ENCODE measurements at regions not wholly inside any gene's neighbourhood (a gene's known extent, or its start where the extent isn't known, plus 50 kb on each side); places are given as distances from the start of the nearest gene placed in this dataset.

DNA sequence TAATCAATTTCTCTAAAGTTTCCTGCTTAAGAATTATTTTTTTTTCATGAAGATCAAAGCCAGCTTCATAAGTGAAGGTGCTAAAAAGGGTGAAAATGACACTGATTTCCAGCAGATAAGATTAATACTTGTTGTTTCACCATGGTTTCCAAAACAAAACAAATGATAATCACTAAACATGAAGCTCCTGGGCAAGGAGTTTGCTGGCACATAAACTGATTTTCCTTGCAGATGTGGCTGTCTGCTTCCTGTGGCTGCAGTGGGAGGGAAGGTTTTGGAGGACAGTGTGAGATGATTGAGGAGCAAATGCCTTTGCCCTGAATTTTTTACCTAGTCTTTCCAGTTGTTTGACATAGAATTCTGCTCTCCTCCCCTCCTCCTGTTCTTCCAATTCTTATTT is 228.8 kb downstream of the DIPK2A start:
- no peak for DNase-seq (ENCODE audit: extremely low spot score)
- CTCF ChIA-PET, result interaction anchor here (0.6 kb wide), 1 partner anchor 12 kb away, joined by 3 read pairs; no protein-coding TSS in a partner anchor
- POLR2A ChIA-PET, result no interaction called here
- TF ChIP-seq LEF1 (IDR thresholded peaks at IDR 0.05; ENCODE audit: borderline replicate concordance), result no peak
- no peak for TF ChIP-seq FOXK2 (IDR thresholded peaks at IDR 0.05)
- no peak for TF ChIP-seq SP1 (IDR thresholded peaks at IDR 0.05)
- no peak for TF ChIP-seq TARDBP (IDR thresholded peaks at IDR 0.05)
- no peak for TF ChIP-seq SUZ12 (IDR thresholded peaks at IDR 0.05)
- TF ChIP-seq ELF4 (IDR thresholded peaks at IDR 0.05), result no peak
- no peak for TF ChIP-seq HDGF (IDR thresholded peaks at IDR 0.05; ENCODE audit: borderline replicate concordance)
- no peak for TF ChIP-seq L3MBTL2 (conservative IDR thresholded peaks at IDR 0.05)
- TF ChIP-seq BHLHE40 (IDR thresholded peaks at IDR 0.05; ENCODE audit: borderline replicate concordance), result no peak
- TF ChIP-seq PKNOX1 (IDR thresholded peaks at IDR 0.05), result no peak
- TF ChIP-seq FOXA1 (IDR thresholded peaks at IDR 0.05), result no peak
- no peak for TF ChIP-seq ARNT (IDR thresholded peaks at IDR 0.05)
- TF ChIP-seq ZNF384 (IDR thresholded peaks at IDR 0.05), result no peak
- TF ChIP-seq CTBP1 (IDR thresholded peaks at IDR 0.05; ENCODE audit: borderline replicate concordance), result no peak
- TF ChIP-seq FOXM1 (IDR thresholded peaks at IDR 0.05; ENCODE audit: borderline replicate concordance), result no peak
- no peak for TF ChIP-seq NFRKB (IDR thresholded peaks at IDR 0.05)

DNA sequence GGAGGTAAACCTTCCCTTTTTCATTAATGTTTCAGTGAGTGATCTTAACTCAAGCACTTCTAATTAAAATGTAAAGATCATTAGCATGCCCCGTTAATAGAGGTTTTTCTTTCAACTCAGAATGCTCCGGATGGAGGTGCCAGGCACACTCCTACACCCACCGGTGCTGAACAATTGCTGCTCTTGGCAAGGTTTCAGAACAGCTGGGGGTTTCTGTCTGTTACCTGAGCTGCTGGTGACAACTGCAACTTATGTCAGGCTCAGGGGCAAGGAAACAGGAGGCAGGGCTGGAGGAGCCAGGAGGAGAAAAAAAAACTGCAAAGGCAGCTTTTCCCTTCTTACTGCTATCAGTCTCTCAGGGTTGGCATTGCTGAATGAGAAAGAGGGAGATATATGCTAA is 250.1 kb downstream of the DIPK2A start:
- DNase-seq (ENCODE audit: extremely low spot score), result no peak
- ChIA-PET POLR2A (no interaction called here), CTCF (no interaction called here)
- TF ChIP-seq ARNT (IDR thresholded peaks at IDR 0.05) (no peak), ELF4 (IDR thresholded peaks at IDR 0.05) (no peak), LEF1 (IDR thresholded peaks at IDR 0.05; ENCODE audit: borderline replicate concordance) (no peak), ZNF384 (IDR thresholded peaks at IDR 0.05) (no peak), FOXM1 (IDR thresholded peaks at IDR 0.05; ENCODE audit: borderline replicate concordance) (no peak), TARDBP (IDR thresholded peaks at IDR 0.05) (no peak), SP1 (IDR thresholded peaks at IDR 0.05) (no peak), L3MBTL2 (conservative IDR thresholded peaks at IDR 0.05) (no peak)

DNA sequence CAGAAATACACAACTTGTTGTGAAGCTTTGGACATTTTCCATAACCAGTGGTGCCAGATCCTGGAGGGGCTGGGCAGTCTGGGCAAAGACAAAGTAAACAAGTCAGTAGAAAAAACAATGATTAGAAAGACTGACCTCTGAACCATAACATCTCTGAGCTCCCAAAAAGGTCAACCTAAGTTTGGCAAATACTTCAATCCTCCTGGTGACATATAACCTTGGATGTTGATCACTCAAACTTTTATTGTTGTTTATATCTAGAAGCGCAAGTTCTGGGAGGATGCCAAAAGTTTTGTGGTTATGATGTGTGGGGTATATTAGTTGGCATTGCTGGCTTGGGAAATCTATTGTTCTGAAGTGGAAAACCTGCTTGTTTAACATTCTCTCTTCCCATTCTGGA is 257.7 kb downstream of the DIPK2A start:
- ChIA-PET POLR2A (no interaction called here), CTCF (no interaction called here)
- no peak for TF ChIP-seq ZNF384 (IDR thresholded peaks at IDR 0.05)
- TF ChIP-seq BHLHE40 (IDR thresholded peaks at IDR 0.05; ENCODE audit: borderline replicate concordance), result no peak
- no peak for TF ChIP-seq HDGF (IDR thresholded peaks at IDR 0.05; ENCODE audit: borderline replicate concordance)
- TF ChIP-seq TARDBP (IDR thresholded peaks at IDR 0.05), result no peak
- no peak for TF ChIP-seq ARNT (IDR thresholded peaks at IDR 0.05)
- no peak for TF ChIP-seq NFRKB (IDR thresholded peaks at IDR 0.05)
- TF ChIP-seq L3MBTL2 (conservative IDR thresholded peaks at IDR 0.05), result no peak
- no peak for TF ChIP-seq LEF1 (IDR thresholded peaks at IDR 0.05; ENCODE audit: borderline replicate concordance)
- TF ChIP-seq CTBP1 (IDR thresholded peaks at IDR 0.05; ENCODE audit: borderline replicate concordance), result no peak
- no peak for TF ChIP-seq SP1 (IDR thresholded peaks at IDR 0.05)
- no peak for TF ChIP-seq PKNOX1 (IDR thresholded peaks at IDR 0.05)
- TF ChIP-seq FOXM1 (IDR thresholded peaks at IDR 0.05; ENCODE audit: borderline replicate concordance), result no peak
- no peak for DNase-seq (ENCODE audit: extremely low spot score)

DNA sequence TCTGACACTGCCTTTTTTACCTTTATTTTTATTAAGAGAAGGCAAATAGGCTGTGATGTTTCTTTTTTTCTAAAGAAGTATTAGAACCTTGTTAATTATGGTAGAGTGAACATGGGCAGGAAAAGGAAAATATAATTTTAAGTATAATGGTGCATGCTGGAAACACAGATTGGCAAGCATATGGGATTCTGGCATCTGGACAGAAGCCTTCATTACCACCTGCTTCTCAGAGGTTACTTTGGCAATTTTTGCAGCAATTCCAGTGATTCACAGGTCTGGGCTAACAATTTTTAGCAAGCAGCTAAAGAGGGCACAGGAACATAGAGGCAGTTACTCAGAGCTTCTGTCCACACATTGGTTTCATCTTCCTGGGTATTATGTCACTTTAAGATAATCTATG is 258.3 kb downstream of the DIPK2A start:
- TF ChIP-seq FOXM1 (IDR thresholded peaks at IDR 0.05; ENCODE audit: borderline replicate concordance) (no peak), ARNT (IDR thresholded peaks at IDR 0.05) (no peak), ZNF384 (IDR thresholded peaks at IDR 0.05) (no peak), HDGF (IDR thresholded peaks at IDR 0.05; ENCODE audit: borderline replicate concordance) (no peak), SP1 (IDR thresholded peaks at IDR 0.05) (no peak), PKNOX1 (IDR thresholded peaks at IDR 0.05) (no peak), SUZ12 (IDR thresholded peaks at IDR 0.05) (no peak), FOXK2 (IDR thresholded peaks at IDR 0.05) (no peak), TARDBP (IDR thresholded peaks at IDR 0.05) (no peak), BHLHE40 (IDR thresholded peaks at IDR 0.05; ENCODE audit: borderline replicate concordance) (no peak), FOXA1 (IDR thresholded peaks at IDR 0.05) (no peak), NFRKB (IDR thresholded peaks at IDR 0.05) (no peak), L3MBTL2 (conservative IDR thresholded peaks at IDR 0.05) (no peak), ELF4 (IDR thresholded peaks at IDR 0.05) (no peak), LEF1 (IDR thresholded peaks at IDR 0.05; ENCODE audit: borderline replicate concordance) (no peak), CTBP1 (IDR thresholded peaks at IDR 0.05; ENCODE audit: borderline replicate concordance) (no peak)
- ChIA-PET CTCF (no interaction called here), POLR2A (no interaction called here)
- no peak for DNase-seq (ENCODE audit: extremely low spot score)

DNA sequence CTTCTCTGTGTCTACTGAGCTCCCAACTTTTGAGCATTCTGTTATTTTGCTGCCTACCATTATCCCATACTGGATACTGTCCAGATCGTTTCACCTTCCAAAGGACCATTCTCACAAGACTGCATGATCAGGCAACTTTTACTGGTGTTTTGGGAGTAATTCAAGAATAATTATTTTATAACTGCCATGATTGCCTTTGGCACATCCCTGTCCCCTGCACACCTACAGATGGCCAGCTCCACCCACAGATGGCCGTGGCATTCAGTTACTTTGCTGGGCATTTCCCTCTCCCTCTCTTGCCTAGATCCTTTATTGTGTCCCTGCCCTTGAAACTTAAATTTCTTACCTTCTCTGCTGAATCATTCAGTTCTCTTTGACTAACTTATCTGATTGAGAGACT is 263.9 kb downstream of the DIPK2A start:
- CTCF ChIA-PET, result no interaction called here

GRCh38 chr3:144237351-144237750 is 265.7 kb downstream of the DIPK2A start:
- TF ChIP-seq CTBP1 (IDR thresholded peaks at IDR 0.05; ENCODE audit: borderline replicate concordance), result no peak
- TF ChIP-seq FOXA1 (IDR thresholded peaks at IDR 0.05), result no peak
- no peak for TF ChIP-seq ZNF384 (IDR thresholded peaks at IDR 0.05)
- no peak for TF ChIP-seq SUZ12 (IDR thresholded peaks at IDR 0.05)
- no peak for TF ChIP-seq FOXM1 (IDR thresholded peaks at IDR 0.05; ENCODE audit: borderline replicate concordance)
- no peak for TF ChIP-seq ELF4 (IDR thresholded peaks at IDR 0.05)
- no peak for TF ChIP-seq TARDBP (IDR thresholded peaks at IDR 0.05)
- TF ChIP-seq SP1 (IDR thresholded peaks at IDR 0.05), result no peak
- no peak for TF ChIP-seq HDGF (IDR thresholded peaks at IDR 0.05; ENCODE audit: borderline replicate concordance)
- no peak for TF ChIP-seq LEF1 (IDR thresholded peaks at IDR 0.05; ENCODE audit: borderline replicate concordance)
- DNase-seq (ENCODE audit: extremely low spot score), result no peak
- CTCF ChIA-PET, result no interaction called here

More for the DNA sequence above, 263.9 kb downstream of the DIPK2A start:
- TF ChIP-seq NFRKB (IDR thresholded peaks at IDR 0.05) (no peak), ELF4 (IDR thresholded peaks at IDR 0.05) (no peak), ARNT (IDR thresholded peaks at IDR 0.05) (no peak), FOXK2 (IDR thresholded peaks at IDR 0.05) (no peak), FOXA1 (IDR thresholded peaks at IDR 0.05) (no peak), L3MBTL2 (conservative IDR thresholded peaks at IDR 0.05) (no peak), HDGF (IDR thresholded peaks at IDR 0.05; ENCODE audit: borderline replicate concordance) (no peak), TARDBP (IDR thresholded peaks at IDR 0.05) (no peak), LEF1 (IDR thresholded peaks at IDR 0.05; ENCODE audit: borderline replicate concordance) (no peak), SUZ12 (IDR thresholded peaks at IDR 0.05) (no peak), CTBP1 (IDR thresholded peaks at IDR 0.05; ENCODE audit: borderline replicate concordance) (no peak), BHLHE40 (IDR thresholded peaks at IDR 0.05; ENCODE audit: borderline replicate concordance) (no peak), FOXM1 (IDR thresholded peaks at IDR 0.05; ENCODE audit: borderline replicate concordance) (no peak), ZNF384 (IDR thresholded peaks at IDR 0.05) (no peak), SP1 (IDR thresholded peaks at IDR 0.05) (no peak)
- DNase-seq (ENCODE audit: extremely low spot score), result no peak
- POLR2A ChIA-PET, result no interaction called here

More at GRCh38 chr3:144237351-144237750, 265.7 kb downstream of the DIPK2A start:
- POLR2A ChIA-PET, result no interaction called here
